ENCODE measurements at regions not wholly inside any gene's neighbourhood (a gene's known extent, or its start where the extent isn't known, plus 50 kb on each side); places are given as distances from the start of the nearest gene placed in this dataset.

DNA sequence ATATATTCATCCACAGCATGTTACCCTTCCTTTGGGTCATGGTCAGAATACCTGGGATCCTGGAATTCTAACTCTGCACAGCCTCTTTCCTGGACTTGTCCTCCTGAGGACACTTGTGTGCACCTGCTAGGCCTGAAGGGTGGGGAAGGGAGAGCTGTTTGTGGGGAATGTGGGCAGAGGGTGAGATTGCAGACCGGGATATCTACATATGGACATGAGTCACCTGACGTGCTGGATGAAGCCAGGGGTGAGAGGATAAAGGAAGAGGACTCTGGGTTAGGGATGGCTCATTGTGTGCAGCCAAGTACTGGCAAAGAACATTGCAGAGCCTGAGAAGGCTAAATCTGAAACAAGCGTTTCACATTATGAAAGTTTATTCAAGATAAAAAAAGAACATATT is 241.4 kb upstream of the RPS23 start:
- TF ChIP-seq, protein P1, sequence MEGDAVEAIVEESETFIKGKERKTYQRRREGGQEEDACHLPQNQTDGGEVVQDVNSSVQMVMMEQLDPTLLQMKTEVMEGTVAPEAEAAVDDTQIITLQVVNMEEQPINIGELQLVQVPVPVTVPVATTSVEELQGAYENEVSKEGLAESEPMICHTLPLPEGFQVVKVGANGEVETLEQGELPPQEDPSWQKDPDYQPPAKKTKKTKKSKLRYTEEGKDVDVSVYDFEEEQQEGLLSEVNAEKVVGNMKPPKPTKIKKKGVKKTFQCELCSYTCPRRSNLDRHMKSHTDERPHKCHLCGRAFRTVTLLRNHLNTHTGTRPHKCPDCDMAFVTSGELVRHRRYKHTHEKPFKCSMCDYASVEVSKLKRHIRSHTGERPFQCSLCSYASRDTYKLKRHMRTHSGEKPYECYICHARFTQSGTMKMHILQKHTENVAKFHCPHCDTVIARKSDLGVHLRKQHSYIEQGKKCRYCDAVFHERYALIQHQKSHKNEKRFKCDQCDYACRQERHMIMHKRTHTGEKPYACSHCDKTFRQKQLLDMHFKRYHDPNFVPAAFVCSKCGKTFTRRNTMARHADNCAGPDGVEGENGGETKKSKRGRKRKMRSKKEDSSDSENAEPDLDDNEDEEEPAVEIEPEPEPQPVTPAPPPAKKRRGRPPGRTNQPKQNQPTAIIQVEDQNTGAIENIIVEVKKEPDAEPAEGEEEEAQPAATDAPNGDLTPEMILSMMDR (IDR thresholded peaks at IDR 0.05) = no peak
- TF ChIP-seq POLR2A (IDR thresholded peaks at IDR 0.05) = no peak
- H3K4me3 ChIP-seq = no peak overlapping the region
- no peaks in the 10 kb centered on the region for H3K27me3 ChIP-seq
- H3K4me1 ChIP-seq = no peaks in the 10 kb centered on the region
- no peak for DNase-seq
- no peak overlapping the region for H3K27ac ChIP-seq
- no peaks in the 10 kb centered on the region for H3K36me3 ChIP-seq
- intact Hi-C loops (cut with DNase I; ENCODE audit: low total_unique reads) = no loop called here
- H3K9me3 ChIP-seq = no peaks in the 10 kb centered on the region

DNA sequence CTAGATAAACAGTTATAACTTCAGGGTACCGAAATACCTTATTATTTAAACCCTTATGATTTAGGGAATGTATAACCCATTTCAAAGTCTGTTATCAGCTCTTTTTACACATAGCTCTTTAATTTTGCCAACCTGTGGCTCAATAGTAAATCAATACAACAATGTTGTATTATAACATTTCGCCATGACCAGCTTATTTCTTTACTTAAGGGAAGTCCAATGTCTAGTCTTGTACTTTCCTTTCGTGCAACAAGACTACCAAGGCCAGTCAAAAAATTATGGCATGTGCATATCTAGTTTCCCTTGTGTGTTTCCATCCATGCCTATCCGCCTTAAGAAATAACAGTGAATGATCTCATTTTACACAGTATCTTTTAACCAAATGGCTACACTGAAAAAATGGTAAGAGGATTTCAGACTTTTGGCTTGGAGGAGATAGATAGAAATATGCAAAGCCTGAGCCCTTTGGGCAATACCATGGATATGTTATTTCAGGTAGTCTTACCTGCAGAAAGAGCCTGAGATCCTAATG is 239.5 kb upstream of the RPS23 start:
- Histone ChIP-seq H3K27ac (no peak overlapping the region), H3K4me3 (no peak overlapping the region), H3K27me3 (no peaks in the 10 kb centered on the region), H3K9me3 (no peaks in the 10 kb centered on the region), H3K4me1 (no peaks in the 10 kb centered on the region), H3K36me3 (no peaks in the 10 kb centered on the region)
- intact Hi-C loops (cut with DNase I; ENCODE audit: low total_unique reads) = no loop called here
- DNase-seq = no peak
- TF ChIP-seq, protein P1 (IDR thresholded peaks at IDR 0.05) = no peak
- TF ChIP-seq POLR2A (IDR thresholded peaks at IDR 0.05) = no peak

DNA sequence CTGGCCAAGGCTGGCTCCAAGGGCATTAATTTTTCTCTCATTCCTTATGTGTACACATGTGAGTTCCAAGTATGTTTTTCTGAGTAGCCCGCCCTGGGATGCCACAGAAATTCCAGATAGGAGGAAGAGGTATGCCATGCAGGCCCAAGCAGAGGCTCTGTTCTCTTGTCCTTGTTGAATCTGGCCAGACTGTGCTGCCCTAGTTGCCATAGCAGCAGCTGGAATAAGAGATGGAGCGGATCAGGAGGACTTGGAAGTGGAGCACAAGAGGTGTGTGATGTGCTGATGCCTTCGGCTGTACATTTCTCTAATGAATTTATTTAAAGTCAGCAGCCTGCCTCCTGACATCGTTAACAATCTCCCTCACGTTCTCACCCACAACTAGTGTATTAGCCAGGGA is 235.6 kb upstream of the RPS23 start:
- Histone ChIP-seq H3K27ac (no peak overlapping the region), H3K4me1 (no peaks in the 10 kb centered on the region), H3K4me3 (no peak overlapping the region), H3K9me3 (no peaks in the 10 kb centered on the region), H3K27me3 (no peaks in the 10 kb centered on the region), H3K36me3 (no peaks in the 10 kb centered on the region)
- no peak for DNase-seq
- TF ChIP-seq, protein P1 (IDR thresholded peaks at IDR 0.05) = no peak
- TF ChIP-seq POLR2A (IDR thresholded peaks at IDR 0.05) = no peak
- intact Hi-C loops (cut with DNase I; ENCODE audit: low total_unique reads) = no loop called here

DNA sequence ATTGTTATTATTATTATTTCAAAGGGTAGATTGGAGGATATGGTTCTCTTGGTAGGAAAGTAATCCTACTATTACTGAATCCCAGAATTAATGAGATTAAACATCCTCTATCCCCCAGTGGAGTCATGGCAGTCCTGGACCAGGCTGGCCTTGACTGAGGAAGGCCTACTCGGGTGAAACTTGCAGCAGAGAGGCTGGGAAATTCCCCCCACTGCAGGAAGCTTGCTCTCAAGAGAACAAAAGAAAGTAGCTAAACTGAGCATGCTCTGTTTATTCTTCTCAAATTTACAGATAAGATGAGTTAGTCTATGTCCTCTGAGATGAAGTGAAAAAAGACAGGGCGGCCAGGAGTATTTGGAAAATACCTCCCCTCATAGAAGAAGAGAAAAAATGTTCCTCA is 233.9 kb upstream of the RPS23 start:
- no peaks in the 10 kb centered on the region for H3K36me3 ChIP-seq
- H3K4me1 ChIP-seq = no peaks in the 10 kb centered on the region
- intact Hi-C loops (cut with DNase I; ENCODE audit: low total_unique reads) = no loop called here
- TF ChIP-seq, protein P1 (IDR thresholded peaks at IDR 0.05) = no peak
- no peak for TF ChIP-seq POLR2A (IDR thresholded peaks at IDR 0.05)
- H3K4me3 ChIP-seq = no peak overlapping the region
- H3K9me3 ChIP-seq = no peaks in the 10 kb centered on the region
- H3K27me3 ChIP-seq = no peaks in the 10 kb centered on the region
- H3K27ac ChIP-seq = no peak overlapping the region
- DNase-seq = no peak

DNA sequence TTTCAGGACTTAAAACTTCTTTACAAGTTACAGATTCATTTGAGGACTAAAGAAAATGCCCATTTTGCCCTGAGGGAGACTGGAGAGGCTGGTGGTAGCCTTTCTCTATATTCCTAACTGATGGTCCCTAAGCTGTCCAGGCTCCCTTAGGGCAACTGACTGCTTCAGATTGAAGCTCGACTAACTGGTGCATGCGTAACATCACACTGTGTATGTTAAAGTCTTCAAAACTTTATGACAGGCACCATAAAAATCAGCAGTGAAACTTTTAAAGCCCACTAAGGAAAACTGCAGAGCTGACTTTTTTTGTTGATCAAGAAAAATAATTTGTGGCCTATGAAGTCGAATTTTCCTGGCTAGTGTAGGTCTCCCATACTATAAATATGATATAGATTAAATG is 233.0 kb upstream of the RPS23 start:
- TF ChIP-seq POLR2A (IDR thresholded peaks at IDR 0.05) = no peak
- TF ChIP-seq, protein P1 (IDR thresholded peaks at IDR 0.05) = no peak
- H3K9me3 ChIP-seq = no peaks in the 10 kb centered on the region
- H3K27ac ChIP-seq = no peak overlapping the region

More for the DNA sequence above, 233.0 kb upstream of the RPS23 start:
- no peak overlapping the region for H3K4me3 ChIP-seq
- no peak for DNase-seq
- no peaks in the 10 kb centered on the region for H3K4me1 ChIP-seq
- H3K27me3 ChIP-seq = no peaks in the 10 kb centered on the region
- intact Hi-C loops (cut with DNase I; ENCODE audit: low total_unique reads) = no loop called here
- H3K36me3 ChIP-seq = no peaks in the 10 kb centered on the region

Data from uterus (tissue), 3 donors.